Kidney epithelial cell (primary cell): ENCODE measurements at regions not wholly inside any gene's neighbourhood (a gene's known extent, or its start where the extent isn't known, plus 50 kb on each side); places are given as distances from the start of the nearest gene placed in this dataset.
"Not testable (repeated sequence)": the region's sequence is repeated elsewhere in the genome, so short reads cannot be mapped to it uniquely, and the experiment has no call there.

ENCODE experiments used
- DNase-seq: peaks from one replicate; pipeline ENCODE4 v3.0.0-alpha.2; 2010; ENCODE audit warnings: low read depth
- H3K27me3 ChIP-seq: 2 replicates; pipeline ENCODE4 v1.6.0; 2011; ENCODE audit warnings: low read length; ENCODE audit not compliant: control insufficient read depth, insufficient read depth
- H3K36me3 ChIP-seq: 2 replicates; pipeline ENCODE4 v1.5.1; 2011; ENCODE audit warnings: low read length; ENCODE audit not compliant: control insufficient read depth, insufficient read depth
- H3K4me3 ChIP-seq: 2 replicates; pipeline ENCODE4 v1.5.1; 2011; ENCODE audit warnings: low read depth, mild to moderate bottlenecking, control low read depth, low read length
- CTCF ChIP-seq: IDR thresholded peaks from 2 replicates; pipeline ENCODE4 v1.5.1; 2011; ENCODE audit warnings: mild to moderate bottlenecking, moderate library complexity, low read length, control low read depth, inconsistent platforms; ENCODE audit not compliant: insufficient read depth, poor library complexity, severe bottlenecking

- Histone ChIP-seq H3K27me3 (no peaks in the 10 kb centered on the region), H3K4me3 (no peak overlapping the region), H3K36me3 (no peaks in the 10 kb centered on the region)
- no peak for DNase-seq
- TF ChIP-seq CTCF, result no peak
These were observed 163.0 kb downstream of the TBX18 start for GRCh38 chr6:84601366-84601765.

- H3K36me3 ChIP-seq, result no peaks in the 10 kb centered on the region
- no peak overlapping the region for H3K4me3 ChIP-seq
- no peak for DNase-seq
- no peaks in the 10 kb centered on the region for H3K27me3 ChIP-seq
- no peak for TF ChIP-seq CTCF
These were observed 164.4 kb downstream of the TBX18 start for GRCh38 chr6:84599991-84600390.

GRCh38 chr6:84597238-84597875 is 167.0 kb downstream of the TBX18 start:
- no peaks in the 10 kb centered on the region for H3K36me3 ChIP-seq
- no peak for DNase-seq
- H3K27me3 ChIP-seq, result no peaks in the 10 kb centered on the region
- no peak for TF ChIP-seq CTCF
- no peak overlapping the region for H3K4me3 ChIP-seq

- Histone ChIP-seq H3K4me3 (no peak overlapping the region), H3K27me3 (no peaks in the 10 kb centered on the region), H3K36me3 (no peaks in the 10 kb centered on the region)
- no peak for TF ChIP-seq CTCF
- DNase-seq, result no peak
These were observed 167.9 kb downstream of the TBX18 start for GRCh38 chr6:84596488-84596887.

- DNase-seq, result no peak
- no peaks in the 10 kb centered on the region for H3K27me3 ChIP-seq
- TF ChIP-seq CTCF, result no peak
These were observed 175.7 kb downstream of the TBX18 start for GRCh38 chr6:84588697-84589080.

GRCh38 chr6:84587994-84588696 is 176.3 kb downstream of the TBX18 start:
- not testable (repeated sequence) for H3K4me3 ChIP-seq, H3K36me3 ChIP-seq, H3K27me3 ChIP-seq, DNase-seq

More at GRCh38 chr6:84588697-84589080, 175.7 kb downstream of the TBX18 start:
- Histone ChIP-seq H3K36me3 (no peaks in the 10 kb centered on the region), H3K4me3 (no peak overlapping the region)

GRCh38 chr6:84587202-84587940 is 177.0 kb downstream of the TBX18 start:
- not testable (repeated sequence) for DNase-seq

More at GRCh38 chr6:84587202-84587940, 177.0 kb downstream of the TBX18 start:
- not testable (repeated sequence) for H3K4me3 ChIP-seq, H3K27me3 ChIP-seq, H3K36me3 ChIP-seq
